ENCODE measurements at regions not wholly inside any gene's neighbourhood (a gene's known extent, or its start where the extent isn't known, plus 50 kb on each side); places are given as distances from the start of the nearest gene placed in this dataset.

- Histone ChIP-seq H3K4me1 (peaks cover 2% of the 10 kb centered on the region), H3K27me3 (no peaks in the 10 kb centered on the region), H3K9me3 (no peaks in the 10 kb centered on the region), H3K4me3 (no peak overlapping the region), H3K27ac (no peak overlapping the region), H3K36me3 (ENCODE audit: low read depth, missing control alignments) (no peaks in the 10 kb centered on the region)
- WGBS, 2 donors: 84 to 92% methylated on average over 6 of the region's 6 CpGs
- DNase-seq: no peak
- intact Hi-C loops (cut with DNase I; ENCODE audit: low total_unique reads): no loop called here
- TF ChIP-seq CTCF (IDR thresholded peaks at IDR 0.05) (no peak), POLR2A (IDR thresholded peaks at IDR 0.05) (no peak)
These were observed 461.8 kb downstream of the SHQ1 start for GRCh38 chr3:72386327-72387000.

DNA sequence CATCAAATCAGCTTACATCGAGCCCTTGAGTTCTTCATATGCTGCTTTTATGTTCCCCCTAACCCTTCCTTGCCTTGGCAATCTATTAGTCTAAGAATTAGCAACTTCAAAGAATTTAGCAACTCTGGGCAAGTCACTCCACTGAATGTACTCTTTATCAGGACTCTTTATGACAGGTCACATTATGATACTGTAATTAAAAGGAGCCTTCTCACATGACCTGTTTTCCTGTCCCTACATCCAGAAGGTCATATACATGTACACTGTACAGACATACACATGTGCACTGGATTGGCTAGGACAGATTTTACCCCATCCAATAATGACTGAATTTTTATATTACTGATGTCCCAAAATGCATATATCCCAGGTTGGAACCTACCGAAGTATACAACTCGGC lies 463.1 kb downstream of the SHQ1 start:
- H3K36me3 ChIP-seq (ENCODE audit: low read depth, missing control alignments): no peaks in the 10 kb centered on the region
- 93 to 96% methylated on average over 3 of the region's 3 CpGs for WGBS, 2 donors
- H3K9me3 ChIP-seq: no peaks in the 10 kb centered on the region
- TF ChIP-seq CTCF (IDR thresholded peaks at IDR 0.05) (no peak), POLR2A (IDR thresholded peaks at IDR 0.05) (no peak)
- H3K27me3 ChIP-seq: no peaks in the 10 kb centered on the region
- no peak for DNase-seq
- intact Hi-C loops (cut with DNase I; ENCODE audit: low total_unique reads): no loop called here
- H3K27ac ChIP-seq: no peak overlapping the region
- H3K4me1 ChIP-seq: peaks cover 2% of the 10 kb centered on the region
- H3K4me3 ChIP-seq: no peak overlapping the region

DNA sequence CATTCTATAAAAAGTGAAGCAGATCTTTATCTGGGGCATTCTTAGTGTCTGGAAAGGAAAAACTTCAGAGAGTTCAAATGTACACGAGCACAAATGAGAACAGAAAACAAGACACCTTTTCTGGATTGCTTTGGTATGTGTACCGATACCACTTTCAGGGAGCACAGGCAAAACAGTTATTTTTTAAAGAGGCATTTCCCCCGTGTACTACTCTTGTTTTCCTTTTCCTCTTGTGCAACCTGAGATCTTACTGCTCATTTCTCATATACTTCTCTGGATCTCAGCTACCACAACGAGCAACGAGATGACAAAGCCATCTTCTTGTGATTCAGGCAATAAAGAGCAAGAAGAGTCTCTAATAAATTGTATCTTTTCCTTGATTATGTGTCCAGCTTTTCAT lies 463.6 kb downstream of the SHQ1 start:
- H3K36me3 ChIP-seq (ENCODE audit: low read depth, missing control alignments): no peaks in the 10 kb centered on the region
- H3K9me3 ChIP-seq: no peaks in the 10 kb centered on the region
- no peak for DNase-seq
- TF ChIP-seq POLR2A (IDR thresholded peaks at IDR 0.05): no peak
- TF ChIP-seq CTCF (IDR thresholded peaks at IDR 0.05): no peak
- H3K27ac ChIP-seq: no peak overlapping the region
- peaks cover 2% of the 10 kb centered on the region for H3K4me1 ChIP-seq
- 52 to 57% methylated on average over 5 of the region's 5 CpGs for WGBS, 2 donors
- no peak overlapping the region for H3K4me3 ChIP-seq
- intact Hi-C loops (cut with DNase I; ENCODE audit: low total_unique reads): no loop called here
- H3K27me3 ChIP-seq: no peaks in the 10 kb centered on the region

DNA sequence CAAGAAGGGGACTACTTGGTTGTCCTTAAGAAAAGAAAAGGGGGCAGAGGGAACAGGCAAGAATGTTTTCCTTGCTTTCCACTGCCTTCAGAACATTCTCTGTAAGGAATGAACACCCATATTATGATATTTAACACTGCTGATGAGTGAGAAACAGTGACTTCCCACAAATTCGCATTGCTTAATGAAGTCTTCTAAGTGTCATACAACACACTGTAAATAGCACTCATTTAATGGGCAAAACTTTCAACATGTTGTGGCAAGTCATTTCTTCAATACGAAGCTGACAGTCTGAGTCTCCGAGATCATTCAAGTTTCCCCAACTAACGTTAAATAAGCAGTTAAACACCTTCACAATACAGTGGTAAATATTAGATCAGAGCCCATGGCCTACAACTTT lies 464.4 kb downstream of the SHQ1 start:
- TF ChIP-seq POLR2A (IDR thresholded peaks at IDR 0.05): no peak
- no peak for TF ChIP-seq CTCF (IDR thresholded peaks at IDR 0.05)
- Histone ChIP-seq H3K9me3 (no peaks in the 10 kb centered on the region), H3K4me1 (peaks cover 2% of the 10 kb centered on the region), H3K4me3 (no peak overlapping the region), H3K27me3 (no peaks in the 10 kb centered on the region), H3K27ac (no peak overlapping the region), H3K36me3 (ENCODE audit: low read depth, missing control alignments) (no peaks in the 10 kb centered on the region)
- intact Hi-C loops (cut with DNase I; ENCODE audit: low total_unique reads): no loop called here
- WGBS, 2 donors: 92 to 94% methylated on average over 4 of the region's 4 CpGs
- DNase-seq: no peak

DNA sequence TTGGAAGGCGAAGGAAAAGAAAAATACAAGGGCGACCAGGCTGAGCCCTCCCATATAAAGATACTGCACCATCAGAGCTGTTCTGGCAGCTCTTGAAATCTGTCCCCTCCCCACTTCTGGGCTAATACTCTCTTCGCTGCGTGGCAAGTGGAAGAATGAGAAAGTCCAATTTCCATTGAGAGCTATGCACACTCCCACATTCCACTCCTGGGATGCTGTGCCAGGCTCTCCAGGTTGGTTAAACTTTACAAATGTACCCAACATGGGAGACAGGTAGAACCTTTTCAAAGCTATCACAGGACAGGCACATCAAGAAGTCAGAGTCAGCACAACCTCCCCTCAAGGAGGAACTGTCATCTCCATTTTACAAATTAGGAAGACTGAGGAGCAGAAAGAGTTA lies 465.0 kb downstream of the SHQ1 start:
- DNase-seq: no peak
- Histone ChIP-seq H3K36me3 (ENCODE audit: low read depth, missing control alignments) (no peaks in the 10 kb centered on the region), H3K27ac (no peak overlapping the region), H3K27me3 (no peaks in the 10 kb centered on the region), H3K9me3 (no peaks in the 10 kb centered on the region), H3K4me1 (peaks cover 2% of the 10 kb centered on the region), H3K4me3 (no peak overlapping the region)
- 95 to 96% methylated on average over 4 of the region's 4 CpGs for WGBS, 2 donors
- TF ChIP-seq POLR2A (IDR thresholded peaks at IDR 0.05) (no peak), CTCF (IDR thresholded peaks at IDR 0.05) (no peak)
- intact Hi-C loops (cut with DNase I; ENCODE audit: low total_unique reads): no loop called here

Data from testis (tissue), 2 donors.